ENCODE measurements at regions not wholly inside any gene's neighbourhood (a gene's known extent, or its start where the extent isn't known, plus 50 kb on each side); places are given as distances from the start of the nearest gene placed in this dataset.
A peak's percentile ranks its signal among the peaks of the same experiment; 100 is the strongest.

DNA sequence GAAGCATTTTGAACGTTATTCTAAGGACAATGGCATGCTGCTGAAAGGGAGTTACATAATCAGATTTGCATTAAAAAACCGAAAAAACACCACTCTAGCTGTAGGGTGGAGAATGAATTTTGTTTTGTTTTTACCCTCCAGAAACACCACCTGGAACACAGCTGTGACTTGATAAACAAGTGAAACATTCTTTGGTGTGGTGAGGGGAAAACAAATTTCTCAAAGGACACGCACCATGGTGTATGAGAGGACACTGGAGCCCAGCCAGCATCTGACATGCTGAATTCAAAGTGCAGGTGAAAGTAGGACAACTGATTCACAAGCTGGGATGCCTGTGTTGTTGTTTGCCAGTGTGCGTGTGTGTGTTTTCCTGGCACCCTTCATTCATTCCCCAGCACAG, 554.5 kb upstream of the TBL1XR1 start:
- WGBS, 2 donors = 56 to 59% methylated on average over 4 of the region's 4 CpGs
- TF ChIP-seq, protein P1, sequence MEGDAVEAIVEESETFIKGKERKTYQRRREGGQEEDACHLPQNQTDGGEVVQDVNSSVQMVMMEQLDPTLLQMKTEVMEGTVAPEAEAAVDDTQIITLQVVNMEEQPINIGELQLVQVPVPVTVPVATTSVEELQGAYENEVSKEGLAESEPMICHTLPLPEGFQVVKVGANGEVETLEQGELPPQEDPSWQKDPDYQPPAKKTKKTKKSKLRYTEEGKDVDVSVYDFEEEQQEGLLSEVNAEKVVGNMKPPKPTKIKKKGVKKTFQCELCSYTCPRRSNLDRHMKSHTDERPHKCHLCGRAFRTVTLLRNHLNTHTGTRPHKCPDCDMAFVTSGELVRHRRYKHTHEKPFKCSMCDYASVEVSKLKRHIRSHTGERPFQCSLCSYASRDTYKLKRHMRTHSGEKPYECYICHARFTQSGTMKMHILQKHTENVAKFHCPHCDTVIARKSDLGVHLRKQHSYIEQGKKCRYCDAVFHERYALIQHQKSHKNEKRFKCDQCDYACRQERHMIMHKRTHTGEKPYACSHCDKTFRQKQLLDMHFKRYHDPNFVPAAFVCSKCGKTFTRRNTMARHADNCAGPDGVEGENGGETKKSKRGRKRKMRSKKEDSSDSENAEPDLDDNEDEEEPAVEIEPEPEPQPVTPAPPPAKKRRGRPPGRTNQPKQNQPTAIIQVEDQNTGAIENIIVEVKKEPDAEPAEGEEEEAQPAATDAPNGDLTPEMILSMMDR (IDR thresholded peaks at IDR 0.05) = no peak
- ATAC-seq (no peak), FAIRE-seq (no peak), DNase-seq (no peak)
- H3K4me1 ChIP-seq = no peaks in the 10 kb centered on the region
- no peaks in the 10 kb centered on the region for H3K9me3 ChIP-seq
- intact Hi-C loops (cut with DNase I) = no loop called here
- no peaks in the 10 kb centered on the region for H3K36me3 ChIP-seq
- no peaks in the 10 kb centered on the region for H3K27me3 ChIP-seq
- H3K27ac ChIP-seq = no peak overlapping the region
- no peak overlapping the region for H3K4me3 ChIP-seq

GRCh38 chr3:177752831-177753230, 555.5 kb upstream of the TBL1XR1 start:
- TF ChIP-seq, protein P1 (IDR thresholded peaks at IDR 0.05) = no peak
- no peaks in the 10 kb centered on the region for H3K4me1 ChIP-seq
- ATAC-seq (no peak), FAIRE-seq (no peak), DNase-seq (no peak)
- H3K9me3 ChIP-seq = no peaks in the 10 kb centered on the region
- 77 to 86% methylated on average over 3 of the region's 3 CpGs for WGBS, 2 donors
- intact Hi-C loops (cut with DNase I) = no loop called here
- no peaks in the 10 kb centered on the region for H3K36me3 ChIP-seq
- H3K27ac ChIP-seq = no peak overlapping the region
- no peak overlapping the region for H3K4me3 ChIP-seq
- no peaks in the 10 kb centered on the region for H3K27me3 ChIP-seq

GRCh38 chr3:177753451-177754155, 556.3 kb upstream of the TBL1XR1 start:
- FAIRE-seq (no peak), DNase-seq (no peak), ATAC-seq (peak in 3 of 4 donors; percentile 34 to 60 (median 44))
- peaks cover 0 to 2% (median 0%) of the 10 kb centered on the region in 3 donors for H3K4me1 ChIP-seq
- H3K36me3 ChIP-seq = no peaks in the 10 kb centered on the region
- TF ChIP-seq, protein P1 (IDR thresholded peaks at IDR 0.05) = no peak
- H3K4me3 ChIP-seq = no peak overlapping the region
- 60% methylated on average over 2 of the region's 2 CpGs for WGBS, 2 donors
- no peak overlapping the region for H3K27ac ChIP-seq
- intact Hi-C loops (cut with DNase I) = no loop called here
- H3K9me3 ChIP-seq = no peaks in the 10 kb centered on the region
- no peaks in the 10 kb centered on the region for H3K27me3 ChIP-seq

DNA sequence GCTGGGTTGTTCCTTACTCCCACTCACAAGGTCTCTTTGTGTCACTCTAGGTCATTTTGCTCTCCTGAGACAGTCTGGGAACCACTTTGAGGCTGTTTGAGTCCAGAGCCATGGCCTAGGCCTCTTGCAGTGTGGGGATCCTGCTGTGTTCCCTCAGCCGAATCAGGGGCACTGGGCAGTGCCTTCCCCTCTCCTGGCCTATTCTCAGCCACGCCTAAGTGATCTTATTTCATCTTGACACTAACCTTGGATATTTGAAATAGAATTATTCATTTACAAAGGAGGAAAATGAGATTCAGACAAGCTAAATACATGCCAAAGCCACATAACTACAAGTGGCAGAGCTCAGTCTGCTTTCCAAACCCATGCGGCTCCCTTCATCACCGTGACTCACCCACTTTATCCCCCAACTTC, 557.2 kb upstream of the TBL1XR1 start:
- intact Hi-C loops (cut with DNase I) = no loop called here

GRCh38 chr3:177758126-177758525, 560.8 kb upstream of the TBL1XR1 start:
- Histone ChIP-seq H3K4me3 (no peak overlapping the region), H3K36me3 (no peaks in the 10 kb centered on the region), H3K27ac (no peak overlapping the region), H3K27me3 (no peaks in the 10 kb centered on the region), H3K9me3 (no peaks in the 10 kb centered on the region), H3K4me1 (peaks cover 0 to 3% (median 0%) of the 10 kb centered on the region in 3 donors)
- intact Hi-C loops (cut with DNase I) = no loop called here
- TF ChIP-seq, protein P1 (IDR thresholded peaks at IDR 0.05) = no peak
- DNase-seq (no peak), FAIRE-seq (no peak), ATAC-seq (no peak)
- WGBS, 2 donors = 68 to 74% methylated on average over 1 of the region's 1 CpG

More for the DNA sequence above, 557.2 kb upstream of the TBL1XR1 start:
- Histone ChIP-seq H3K27me3 (no peaks in the 10 kb centered on the region), H3K36me3 (no peaks in the 10 kb centered on the region), H3K9me3 (no peaks in the 10 kb centered on the region), H3K4me3 (no peak overlapping the region), H3K27ac (no peak overlapping the region), H3K4me1 (peaks cover 0 to 3% (median 0%) of the 10 kb centered on the region in 3 donors)
- FAIRE-seq = no peak
- ATAC-seq = no peak
- 88 to 97% methylated on average over 4 of the region's 4 CpGs for whole genome bisulfite sequencing, 2 donors
- TF ChIP-seq, protein P1 (IDR thresholded peaks at IDR 0.05) = no peak
- DNase-seq = no peak

Measured in pancreas (tissue), 10 donors.